Stimulated activated effector memory CD8-positive, alpha-beta T cell treated with anti-CD3 and anti-CD28 coated beads, Interleukin-12 subunit alpha, Interleukin-12 subunit beta, amount 100 ng/mL, for 72 hours (primary cell): ENCODE measurements at regions not wholly inside any gene's neighbourhood (a gene's known extent, or its start where the extent isn't known, plus 50 kb on each side); places are given as distances from the start of the nearest gene placed in this dataset.

Source experiments
- ATAC-seq: fragments of 150-1000 bp; cut with Tn5 transposase; 2 replicates; pipeline ENCODE4 v1.10.0; 2021
- DNase-seq, 2 donors: peaks; one replicate each; pipeline ENCODE4 v3.0.0; 2021 to 2022; ENCODE audit warnings: low spot score in 2 of 2
- H3K27ac Mint-ChIP-seq: one replicate; pipeline ENCODE4 v1.8.0; 2022; ENCODE audit warnings: mild to moderate bottlenecking, mixed read lengths
- H3K36me3 Mint-ChIP-seq: one replicate; pipeline ENCODE4 v1.8.0; 2022; ENCODE audit warnings: mild to moderate bottlenecking, mixed read lengths
- H3K4me1 Mint-ChIP-seq: one replicate; pipeline ENCODE4 v1.8.0; 2022; ENCODE audit warnings: mixed read lengths
- H3K4me3 Mint-ChIP-seq: one replicate; pipeline ENCODE4 v1.8.0; 2022; ENCODE audit warnings: mild to moderate bottlenecking, mixed read lengths
- H3K9me3 Mint-ChIP-seq: one replicate; pipeline ENCODE4 v1.8.0; 2022; ENCODE audit warnings: mixed read lengths

DNA sequence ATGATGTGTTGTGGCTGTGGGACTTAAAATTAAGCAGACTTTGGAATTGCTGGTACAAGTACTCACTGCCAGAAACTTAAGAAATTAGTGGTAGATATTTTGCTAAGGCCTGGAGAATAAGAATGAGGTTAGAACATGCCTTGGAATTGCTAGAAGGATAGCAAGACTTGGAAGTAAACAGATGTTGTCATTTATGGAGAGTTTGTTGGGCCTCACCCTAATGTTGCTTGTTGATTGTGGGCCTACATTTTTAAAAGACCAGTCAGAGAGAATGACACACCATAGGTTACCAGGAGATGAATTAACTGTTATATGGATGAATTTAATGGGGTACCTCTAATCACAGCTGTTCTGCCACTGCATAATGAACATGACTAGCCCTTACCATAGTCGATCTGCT lies 120.1 kb upstream of the GAS1 start:
- H3K9me3 Mint-ChIP-seq = no peaks in the 10 kb centered on the region
- no peaks in the 10 kb centered on the region for H3K36me3 Mint-ChIP-seq
- DNase-seq (no peak), ATAC-seq (no peak)
- H3K4me3 Mint-ChIP-seq = no peak overlapping the region
- no peak overlapping the region for H3K27ac Mint-ChIP-seq
- H3K4me1 Mint-ChIP-seq = no peaks in the 10 kb centered on the region

- Mint-ChIP-seq H3K9me3 (no peaks in the 10 kb centered on the region), H3K36me3 (no peaks in the 10 kb centered on the region), H3K27ac (no peak overlapping the region), H3K4me1 (no peaks in the 10 kb centered on the region), H3K4me3 (no peak overlapping the region)
- DNase-seq (no peak), ATAC-seq (no peak)
Observed at GRCh38 chr9:87068177-87068840, 121.0 kb upstream of the GAS1 start.

DNA sequence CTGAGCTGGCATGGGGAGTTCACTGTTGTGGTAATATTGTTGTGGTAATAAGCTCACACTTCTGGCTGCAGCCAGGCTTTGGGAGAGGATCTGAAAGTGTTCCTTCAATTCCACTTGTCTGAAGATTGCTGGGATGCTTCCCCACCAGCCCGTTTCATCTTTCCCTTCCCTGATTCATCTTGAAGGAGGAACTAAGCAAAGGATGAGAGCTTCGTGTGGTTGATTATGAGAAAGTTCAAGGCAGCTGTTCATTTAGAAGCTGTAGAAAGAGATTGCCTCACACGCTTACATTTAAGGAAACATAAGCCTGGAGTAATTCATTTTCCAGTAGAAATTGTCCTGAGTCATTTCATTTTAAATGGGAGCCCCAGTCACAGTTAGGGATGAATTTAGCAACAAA lies 122.4 kb upstream of the GAS1 start:
- no peak for DNase-seq
- no peaks in the 10 kb centered on the region for H3K36me3 Mint-ChIP-seq

GRCh38 chr9:87070336-87070735 lies 123.0 kb upstream of the GAS1 start:
- H3K4me3 Mint-ChIP-seq = no peak overlapping the region
- H3K4me1 Mint-ChIP-seq = no peaks in the 10 kb centered on the region
- no peak for ATAC-seq
- H3K27ac Mint-ChIP-seq = no peak overlapping the region
- no peaks in the 10 kb centered on the region for H3K36me3 Mint-ChIP-seq
- no peaks in the 10 kb centered on the region for H3K9me3 Mint-ChIP-seq
- no peak for DNase-seq

More for the DNA sequence above, 122.4 kb upstream of the GAS1 start:
- Mint-ChIP-seq H3K4me3 (no peak overlapping the region), H3K27ac (no peak overlapping the region), H3K9me3 (no peaks in the 10 kb centered on the region), H3K4me1 (no peaks in the 10 kb centered on the region)
- no peak for ATAC-seq

DNA sequence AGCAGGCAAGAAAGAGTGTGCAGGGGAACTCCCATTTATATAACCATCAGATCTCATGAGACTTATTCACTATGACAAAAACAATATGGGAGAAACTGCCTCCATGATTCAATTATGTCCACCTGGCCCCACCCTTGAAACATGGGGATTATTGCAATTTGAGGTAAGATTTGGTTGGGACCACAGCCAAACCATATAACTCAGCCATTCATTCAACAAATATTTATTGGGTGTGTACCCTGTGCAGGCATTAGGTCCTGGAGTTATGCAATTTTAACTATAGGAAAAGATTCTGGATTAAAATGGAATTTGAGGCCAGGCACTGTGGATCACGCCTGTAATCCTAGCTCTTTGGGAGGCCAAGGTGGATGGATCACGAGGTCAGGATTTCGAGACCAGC lies 124.2 kb upstream of the GAS1 start:
- no peak overlapping the region for H3K27ac Mint-ChIP-seq
- H3K4me1 Mint-ChIP-seq = no peaks in the 10 kb centered on the region
- DNase-seq (no peak), ATAC-seq (no peak)
- no peaks in the 10 kb centered on the region for H3K9me3 Mint-ChIP-seq
- no peak overlapping the region for H3K4me3 Mint-ChIP-seq
- no peaks in the 10 kb centered on the region for H3K36me3 Mint-ChIP-seq

- Mint-ChIP-seq H3K9me3 (peaks cover under 1% of the 10 kb centered on the region), H3K36me3 (no peaks in the 10 kb centered on the region), H3K4me1 (no peaks in the 10 kb centered on the region), H3K4me3 (no peak overlapping the region), H3K27ac (no peak overlapping the region)
- DNase-seq (no peak), ATAC-seq (no peak)
Observed at GRCh38 chr9:87073692-87074091, 126.4 kb upstream of the GAS1 start.

DNA sequence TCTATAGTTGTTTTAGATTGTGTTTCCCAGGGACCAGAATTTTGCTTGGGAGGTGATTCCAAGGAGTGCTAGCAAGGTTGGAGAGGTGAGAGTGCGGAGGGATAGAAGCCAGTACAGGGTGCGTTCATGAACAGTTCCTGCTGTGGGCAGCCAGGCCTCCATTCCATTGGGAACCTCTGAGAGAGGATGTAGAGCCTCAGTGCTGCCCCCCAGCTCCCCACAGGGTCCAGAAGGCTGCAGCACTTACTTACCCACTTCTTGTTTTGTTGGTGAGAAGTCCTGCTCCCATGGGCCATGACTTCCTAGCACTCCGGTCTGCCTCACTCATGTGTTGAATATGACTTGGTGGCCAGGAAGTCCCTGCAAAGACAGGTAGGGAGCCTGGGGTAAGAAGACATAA lies 128.2 kb upstream of the GAS1 start:
- no peak for DNase-seq
- H3K9me3 Mint-ChIP-seq = peaks cover 5% of the 10 kb centered on the region
- ATAC-seq = no peak
- no peak overlapping the region for H3K4me3 Mint-ChIP-seq
- no peak overlapping the region for H3K27ac Mint-ChIP-seq
- H3K4me1 Mint-ChIP-seq = no peaks in the 10 kb centered on the region
- H3K36me3 Mint-ChIP-seq = no peaks in the 10 kb centered on the region

- DNase-seq (no peak), ATAC-seq (no peak)
- no peaks in the 10 kb centered on the region for H3K4me1 Mint-ChIP-seq
- peaks cover 5% of the 10 kb centered on the region for H3K9me3 Mint-ChIP-seq
- no peaks in the 10 kb centered on the region for H3K36me3 Mint-ChIP-seq
- H3K4me3 Mint-ChIP-seq = no peak overlapping the region
- H3K27ac Mint-ChIP-seq = no peak overlapping the region
Observed at GRCh38 chr9:87076825-87077224, 129.5 kb upstream of the GAS1 start.

GRCh38 chr9:87077986-87078385 lies 130.7 kb upstream of the GAS1 start:
- no peak overlapping the region for H3K27ac Mint-ChIP-seq
- ATAC-seq = no peak
- H3K36me3 Mint-ChIP-seq = no peaks in the 10 kb centered on the region
- no peak overlapping the region for H3K4me3 Mint-ChIP-seq
- DNase-seq = no peak
- H3K9me3 Mint-ChIP-seq = peaks cover 5% of the 10 kb centered on the region
- H3K4me1 Mint-ChIP-seq = no peaks in the 10 kb centered on the region

DNA sequence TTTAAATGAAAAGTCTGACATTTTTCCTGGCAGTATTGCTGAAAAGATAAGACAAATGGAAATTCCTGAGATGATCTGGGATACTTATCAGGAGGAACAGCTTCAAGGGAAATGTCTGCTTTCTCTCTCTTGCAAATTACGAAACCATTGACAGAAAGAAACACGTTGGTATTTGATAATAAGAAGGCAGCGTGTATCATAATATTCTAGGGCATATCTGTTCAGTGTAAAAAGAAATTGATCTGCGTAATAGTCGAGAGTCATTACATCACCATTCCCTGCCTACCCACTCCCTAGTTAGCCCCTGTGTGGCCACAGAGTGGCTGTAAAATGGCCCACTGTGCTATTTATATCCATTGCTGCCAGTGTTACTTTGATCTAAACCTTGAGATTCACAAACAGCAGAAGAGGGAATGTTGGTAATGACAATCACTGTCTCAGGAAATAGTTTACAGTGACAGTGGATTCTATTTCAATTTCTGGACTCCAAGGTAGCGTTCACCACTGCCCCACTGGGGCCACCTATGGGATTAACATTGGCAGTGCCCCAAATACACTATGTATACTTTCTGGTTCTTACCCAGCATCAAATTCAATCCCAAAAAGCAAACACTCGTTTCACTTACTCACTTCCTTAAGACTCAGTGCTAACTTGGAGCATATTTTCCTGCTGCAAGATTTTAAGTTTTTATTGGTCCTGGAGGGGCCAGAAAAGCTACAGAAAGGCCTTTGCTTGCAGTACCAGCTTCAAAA lies 133.4 kb upstream of the GAS1 start:
- no peak for DNase-seq
- H3K4me3 Mint-ChIP-seq = no peak overlapping the region
- no peaks in the 10 kb centered on the region for H3K36me3 Mint-ChIP-seq
- H3K9me3 Mint-ChIP-seq = peaks cover 5% of the 10 kb centered on the region
- no peaks in the 10 kb centered on the region for H3K4me1 Mint-ChIP-seq
- H3K27ac Mint-ChIP-seq = no peak overlapping the region
- ATAC-seq = no peak

GRCh38 chr9:87081503-87081902 lies 134.2 kb upstream of the GAS1 start:
- Mint-ChIP-seq H3K36me3 (no peaks in the 10 kb centered on the region), H3K4me1 (no peaks in the 10 kb centered on the region), H3K27ac (no peak overlapping the region), H3K4me3 (no peak overlapping the region), H3K9me3 (peaks cover 5% of the 10 kb centered on the region)
- ATAC-seq (no peak), DNase-seq (no peak)

GRCh38 chr9:87083986-87084385 lies 136.7 kb upstream of the GAS1 start:
- Mint-ChIP-seq H3K27ac (no peak overlapping the region), H3K36me3 (no peaks in the 10 kb centered on the region), H3K4me3 (no peak overlapping the region), H3K9me3 (peaks cover 3% of the 10 kb centered on the region), H3K4me1 (no peaks in the 10 kb centered on the region)
- DNase-seq (no peak), ATAC-seq (no peak)

- Mint-ChIP-seq H3K36me3 (no peaks in the 10 kb centered on the region), H3K9me3 (peaks cover 1% of the 10 kb centered on the region), H3K4me1 (no peaks in the 10 kb centered on the region), H3K4me3 (no peak overlapping the region), H3K27ac (no peak overlapping the region)
- no peak for ATAC-seq
- no peak for DNase-seq
Observed at GRCh38 chr9:87084407-87084806, 137.1 kb upstream of the GAS1 start.

GRCh38 chr9:87085073-87085472 lies 137.8 kb upstream of the GAS1 start:
- no peak for ATAC-seq
- no peak overlapping the region for H3K27ac Mint-ChIP-seq
- DNase-seq = no peak
- no peaks in the 10 kb centered on the region for H3K9me3 Mint-ChIP-seq
- H3K4me1 Mint-ChIP-seq = no peaks in the 10 kb centered on the region
- no peaks in the 10 kb centered on the region for H3K36me3 Mint-ChIP-seq
- H3K4me3 Mint-ChIP-seq = no peak overlapping the region

DNA sequence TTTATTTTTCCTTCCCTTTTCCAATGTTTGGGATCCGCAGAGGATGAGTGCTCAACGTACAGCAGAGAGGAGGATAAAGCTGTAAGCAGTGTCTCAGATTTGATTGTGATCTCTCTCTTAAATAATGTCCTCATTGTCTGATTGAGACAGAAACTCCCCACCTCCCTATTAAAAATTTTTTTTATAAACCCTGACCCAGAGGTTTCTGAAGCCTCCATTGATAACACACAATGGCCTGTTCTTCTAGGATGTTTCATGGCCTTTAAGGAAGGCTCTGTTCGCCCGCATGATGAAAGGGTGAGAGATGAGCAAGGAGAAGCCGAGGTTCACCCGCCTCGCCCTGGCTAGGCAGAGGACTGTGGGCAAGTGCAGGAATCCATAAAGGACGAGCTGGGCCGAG lies 138.2 kb upstream of the GAS1 start:
- Mint-ChIP-seq H3K9me3 (no peaks in the 10 kb centered on the region), H3K4me3 (no peak overlapping the region), H3K27ac (no peak overlapping the region), H3K4me1 (no peaks in the 10 kb centered on the region), H3K36me3 (no peaks in the 10 kb centered on the region)
- DNase-seq (no peak), ATAC-seq (no peak)

GRCh38 chr9:87086221-87086818 lies 139.0 kb upstream of the GAS1 start:
- ATAC-seq = no peak
- Mint-ChIP-seq H3K27ac (no peak overlapping the region), H3K4me1 (no peaks in the 10 kb centered on the region), H3K4me3 (no peak overlapping the region), H3K36me3 (no peaks in the 10 kb centered on the region), H3K9me3 (no peaks in the 10 kb centered on the region)
- no peak for DNase-seq
